ENCODE measurements at regions not wholly inside any gene's neighbourhood (a gene's known extent, or its start where the extent isn't known, plus 50 kb on each side); places are given as distances from the start of the nearest gene placed in this dataset.

GRCh38 chr2:207231106-207231865 is 65.5 kb upstream of the KLF7 start:
- TF ChIP-seq RAD21 (conservative IDR thresholded peaks at IDR 0.05), result no peak
- no peak for TF ChIP-seq EZH2 (IDR thresholded peaks at IDR 0.05; ENCODE audit: borderline replicate concordance, insufficient read depth, low read length, poor library complexity, severe bottlenecking)
- no peak for TF ChIP-seq CTCF (IDR thresholded peaks at IDR 0.05; ENCODE audit: poor library complexity, severe bottlenecking)
